Neural cell (in vitro differentiated cells): ENCODE measurements at regions not wholly inside any gene's neighbourhood (a gene's known extent, or its start where the extent isn't known, plus 50 kb on each side); places are given as distances from the start of the nearest gene placed in this dataset.

Experiments used
- H2AFZ ChIP-seq: fragments of 200-600, 300-800 bp; sonication (generic), shearing (Covaris generic); 2 replicates; pipeline ENCODE4 v1.6.0; 2014; ENCODE audit warnings: low read depth, mild to moderate bottlenecking, antibody characterized with exemption, low read length, moderate library complexity
- H3F3A ChIP-seq: fragments of 200-600 bp; shearing (Covaris generic); 2 replicates; pipeline ENCODE4 v1.6.1; 2016; ENCODE audit warnings: mild to moderate bottlenecking, moderate library complexity, mixed read lengths, antibody characterized with exemption, low read length; ENCODE audit not compliant: insufficient read depth, poor library complexity, severe bottlenecking
- H3K27ac ChIP-seq: fragments of 200-600, 300-800 bp; sonication (generic), shearing (Covaris generic); 2 replicates; pipeline ENCODE4 v1.5.1; 2014; ENCODE audit warnings: mild to moderate bottlenecking, low read length, moderate library complexity
- H3K27me3 ChIP-seq: fragments of 300-800, 200-600 bp; sonication (generic), shearing (Covaris generic); 2 replicates; pipeline ENCODE4 v1.6.0; 2014; ENCODE audit warnings: mild to moderate bottlenecking, low read depth, low read length, moderate library complexity; ENCODE audit not compliant: insufficient read depth
- H3K36me3 ChIP-seq: fragments of 300-800, 200-600 bp; sonication (generic), shearing (Covaris generic); 2 replicates; pipeline ENCODE4 v1.5.1; 2014; ENCODE audit warnings: mild to moderate bottlenecking, antibody characterized with exemption, low read length, moderate library complexity; ENCODE audit not compliant: insufficient read depth
- H3K4me2 ChIP-seq: fragments of 300-800, 200-600 bp; sonication (generic), shearing (Covaris generic); 2 replicates; pipeline ENCODE4 v1.6.0; 2014; ENCODE audit warnings: mild to moderate bottlenecking, low read length
- H3K4me3 ChIP-seq: fragments of 300-800, 200-600 bp; sonication (generic), shearing (Covaris generic); 2 replicates; pipeline ENCODE4 v1.5.1; 2014; ENCODE audit warnings: mild to moderate bottlenecking, low read length, moderate library complexity
- H3K79me2 ChIP-seq: fragments of 200-600 bp; shearing (Covaris generic); replicated peaks from 2 replicates; pipeline ENCODE4 v1.6.0; 2014; ENCODE audit warnings: mild to moderate bottlenecking, low read length, moderate library complexity; ENCODE audit not compliant: insufficient read depth
- H3K9ac ChIP-seq: fragments of 300-800, 200-600 bp; sonication (generic), shearing (Covaris generic); 2 replicates; pipeline ENCODE4 v1.6.1; 2016; ENCODE audit warnings: mild to moderate bottlenecking, low read length, mixed read lengths
- H3K9me2 ChIP-seq: fragments of 200-600 bp; shearing (Covaris generic); 2 replicates; pipeline ENCODE4 v1.6.1; 2016; ENCODE audit warnings: mild to moderate bottlenecking, low read length, mixed read lengths; ENCODE audit not compliant: insufficient read depth
- H3K9me3 ChIP-seq: fragments of 200-600, 300-800 bp; sonication (generic), shearing (Covaris generic); 2 replicates; pipeline ENCODE4 v1.6.1; 2016; ENCODE audit warnings: mild to moderate bottlenecking, mixed run types, low read length, moderate library complexity, mixed read lengths
- H4K20me1 ChIP-seq: fragments of 200-600 bp; shearing (Covaris generic); 2 replicates; pipeline ENCODE4 v1.6.1; 2016; ENCODE audit warnings: mild to moderate bottlenecking, mixed run types; ENCODE audit not compliant: insufficient read depth
- CTCF ChIP-seq: fragments of 450-650 bp; IDR thresholded peaks from 2 replicates; pipeline ENCODE4 v1.5.1; 2014; ENCODE audit warnings: antibody characterized with exemption, mild to moderate bottlenecking, moderate library complexity; ENCODE audit not compliant: poor library complexity, severe bottlenecking
- EP300 ChIP-seq: fragments of 450-650 bp; conservative IDR thresholded peaks from 2 replicates; pipeline ENCODE4 v1.6.1; 2014; ENCODE audit warnings: antibody characterized with exemption, mild to moderate bottlenecking, moderate library complexity; ENCODE audit not compliant: poor library complexity, severe bottlenecking
- EZH2 ChIP-seq: fragments of 200-600, 300-800 bp; shearing (Covaris generic), sonication (generic); IDR thresholded peaks from 2 replicates; pipeline ENCODE4 v1.6.1; 2014; ENCODE audit warnings: antibody characterized with exemption, low read length, borderline replicate concordance, mild to moderate bottlenecking; ENCODE audit not compliant: insufficient read depth, poor library complexity, severe bottlenecking
- MXI1 ChIP-seq: fragments of 450-650 bp; conservative IDR thresholded peaks from 2 replicates; pipeline ENCODE4 v1.6.1; 2014; ENCODE audit warnings: antibody characterized with exemption, mild to moderate bottlenecking; ENCODE audit not compliant: poor library complexity, severe bottlenecking
- POLR2AphosphoS5 ChIP-seq: IDR thresholded peaks from 2 replicates; pipeline ENCODE4 v1.6.1; 2012
- RAD21 ChIP-seq: fragments of 450-650 bp; conservative IDR thresholded peaks from 2 replicates; pipeline ENCODE4 v1.6.1; 2014; ENCODE audit warnings: antibody characterized with exemption, mild to moderate bottlenecking, moderate library complexity
- REST ChIP-seq: IDR thresholded peaks from 2 replicates; pipeline ENCODE4 v1.6.1; 2012; ENCODE audit warnings: borderline replicate concordance
- SMC3 ChIP-seq: fragments of 450-650 bp; conservative IDR thresholded peaks from 2 replicates; pipeline ENCODE4 v1.6.1; 2014; ENCODE audit warnings: antibody characterized with exemption, mild to moderate bottlenecking, moderate library complexity; ENCODE audit not compliant: poor library complexity
- TAF1 ChIP-seq: IDR thresholded peaks from 2 replicates; pipeline ENCODE4 v1.6.1; 2012; ENCODE audit warnings: low read depth

- Histone ChIP-seq H3K79me2 (no peaks in the 10 kb centered on the region), H3F3A (no peaks in the 10 kb centered on the region), H3K27me3 (no peaks in the 10 kb centered on the region), H2AFZ (no peak overlapping the region), H3K4me3 (no peak overlapping the region), H3K27ac (no peak overlapping the region), H3K4me2 (no peak overlapping the region), H3K9ac (no peak overlapping the region), H3K9me3 (no peaks in the 10 kb centered on the region), H4K20me1 (no peaks in the 10 kb centered on the region), H3K36me3 (no peaks in the 10 kb centered on the region), H3K9me2 (no peaks in the 10 kb centered on the region)
- TF ChIP-seq SMC3 (no peak), EP300 (no peak), RAD21 (no peak), MXI1 (no peak), POLR2AphosphoS5 (no peak), CTCF (no peak), REST (no peak), EZH2 (no peak), TAF1 (no peak)
These were observed 363.3 kb downstream of the MBD2 start for GRCh38 chr18:53861185-53861584.

GRCh38 chr18:53859764-53860163 is 364.7 kb downstream of the MBD2 start:
- Histone ChIP-seq H3K27me3 (no peaks in the 10 kb centered on the region), H3K27ac (no peak overlapping the region), H3K9me2 (no peaks in the 10 kb centered on the region), H3K4me2 (no peak overlapping the region), H3F3A (no peaks in the 10 kb centered on the region), H4K20me1 (no peaks in the 10 kb centered on the region), H3K9me3 (no peaks in the 10 kb centered on the region), H3K4me3 (no peak overlapping the region), H3K9ac (no peak overlapping the region), H3K79me2 (no peaks in the 10 kb centered on the region), H2AFZ (no peak overlapping the region), H3K36me3 (no peaks in the 10 kb centered on the region)
- TF ChIP-seq REST (no peak), MXI1 (no peak), POLR2AphosphoS5 (no peak), RAD21 (no peak), EP300 (no peak)
